A549 (cell line): ENCODE measurements at regions not wholly inside any gene's neighbourhood (a gene's known extent, or its start where the extent isn't known, plus 50 kb on each side); places are given as distances from the start of the nearest gene placed in this dataset.

Experiments used
- ATAC-seq, 2 experiments: fragments of 200-7000 bp in 1 of 2; fragments of >200 bp in 1 of 2; cut with Nextera tagmentation in 1 of 2; cut with Tn5 transposase in 1 of 2; 3 replicates each; pipeline versions ENCODE4 v1.8.0 to v1.9.1; 2018 to 2020; ENCODE audit warnings: mild to moderate bottlenecking in 1 of 2, moderate library complexity in 1 of 2
- CTCF ChIA-PET: fragments of 300-600 bp; sonication (Branson Sonifier 250); formaldehyde crosslinking; extraction: SDS; loops from one replicate; lab custom pipeline; 2021; ENCODE audit warnings: antibody characterized with exemption, inconsistent platforms; lab: Yijun Ruan, JAX
- POLR2A ChIA-PET: fragments of 350-600 bp; formaldehyde crosslinking; extraction: SDS; loops from one replicate; lab custom pipeline; 2021; ENCODE audit warnings: antibody characterized with exemption, inconsistent platforms; lab: Yijun Ruan, JAX
- DNase-seq, 2 experiments: peaks; one replicate each; pipeline versions ENCODE4 v3.0.0 to v3.0.0-alpha.2; 2011 to 2016; ENCODE audit warnings: low read depth in 1 of 2, low spot score in 1 of 2
- FAIRE-seq: peaks from 2 replicates; lab custom pipeline; 2011; peaks lifted over from hg19 to GRCh38; lab: Jason Lieb, UNC
- H3K27ac ChIP-seq, 2 experiments: fragments of >200 bp; sonication (Bioruptor Twin); formaldehyde crosslinking; 3 replicates each; pipeline ENCODE4 v1.5.1; 2016 to 2017
- H3K4me1 ChIP-seq: fragments of >200 bp; sonication (Bioruptor Twin); formaldehyde crosslinking; 3 replicates; pipeline ENCODE4 v1.6.1; 2016
- H3K4me2 ChIP-seq: fragments of >200 bp; sonication (Bioruptor Twin); formaldehyde crosslinking; 3 replicates; pipeline ENCODE4 v1.6.1; 2016
- H3K4me3 ChIP-seq: fragments of >200 bp; sonication (Bioruptor Twin); formaldehyde crosslinking; 3 replicates; pipeline ENCODE4 v1.5.1; 2016
- H3K9me3 ChIP-seq: fragments of >200 bp; sonication (Bioruptor Twin); formaldehyde crosslinking; 3 replicates; pipeline ENCODE4 v1.6.1; 2016
- BHLHE40 ChIP-seq: IDR thresholded peaks from 2 replicates; pipeline ENCODE4 v1.6.1; 2012; ENCODE audit warnings: low read depth, low read length, inconsistent platforms
- CBX2 ChIP-seq: fragments of 200-600 bp; sonication (generic); IDR thresholded peaks from 2 replicates; pipeline ENCODE4 v1.6.1; 2016; ENCODE audit warnings: low read depth, mild to moderate bottlenecking, borderline replicate concordance
- CBX8 ChIP-seq: fragments of 200-600 bp; sonication (generic); IDR thresholded peaks from 2 replicates; pipeline ENCODE4 v1.6.1; 2016
- ESRRA ChIP-seq: fragments of 150-350 bp; IDR thresholded peaks from 2 replicates; pipeline ENCODE4 v1.6.1; 2014; ENCODE audit warnings: mild to moderate bottlenecking, low read length, borderline replicate concordance
- HOXB13 ChIP-seq: fragments of 250-450 bp; sonication (Bioruptor Pico); IDR thresholded peaks from 2 replicates; pipeline ENCODE4 v1.5.0; 2020; ENCODE audit warnings: low read depth, mild to moderate bottlenecking, moderate library complexity
- KDM5A ChIP-seq: fragments of 200-600 bp; sonication (generic); IDR thresholded peaks from 2 replicates; pipeline ENCODE4 v1.6.1; 2016; ENCODE audit warnings: antibody characterized with exemption, mild to moderate bottlenecking
- MAZ ChIP-seq: fragments of 150-350 bp; IDR thresholded peaks from 2 replicates; pipeline ENCODE4 v1.6.1; 2014; ENCODE audit warnings: antibody characterized with exemption, low read depth, low read length, borderline replicate concordance
- NPAS2 ChIP-seq: fragments of 250-450 bp; sonication (Bioruptor Pico); IDR thresholded peaks from 2 replicates; pipeline ENCODE4 v1.8.0; 2022; ENCODE audit warnings: mild to moderate bottlenecking, moderate library complexity, borderline replicate concordance
- POLR2AphosphoS2 ChIP-seq: conservative IDR thresholded peaks from 2 replicates; pipeline ENCODE4 v1.6.1; 2012; ENCODE audit warnings: low read length, improper control_type of control experiment, inconsistent platforms
- RAD21 ChIP-seq, 2 experiments: fragments of >200 bp in 1 of 2; sonication (Bioruptor Twin) in 1 of 2; formaldehyde crosslinking in 1 of 2; IDR thresholded peaks in 1 of 2; conservative IDR thresholded peaks in 1 of 2; 2 replicates in 1 of 2; 3 replicates in 1 of 2; pipeline ENCODE4 v1.6.1; 2012 to 2018; ENCODE audit warnings: inconsistent platforms in 1 of 2
- RARB ChIP-seq: fragments of 250-450 bp; sonication (Bioruptor Pico); IDR thresholded peaks from 2 replicates; pipeline ENCODE4 v1.8.0; 2021; ENCODE audit warnings: mild to moderate bottlenecking, moderate library complexity
- SMC3 ChIP-seq: fragments of >200 bp; sonication (Bioruptor Twin); formaldehyde crosslinking; IDR thresholded peaks from 3 replicates; pipeline ENCODE4 v1.6.1; 2018; ENCODE audit warnings: inconsistent platforms
- SREBF2 ChIP-seq: fragments of 450-650 bp; IDR thresholded peaks from 2 replicates; pipeline ENCODE4 v1.6.1; 2014; ENCODE audit warnings: mild to moderate bottlenecking, moderate library complexity
- ZFP36 ChIP-seq: fragments of 450-650 bp; IDR thresholded peaks from 2 replicates; pipeline ENCODE4 v1.6.1; 2014; ENCODE audit warnings: borderline replicate concordance; ENCODE audit not compliant: partially characterized antibody
- WGBS: methylation state at CpG from one replicate; pipeline ENCODE4 v1.1.6; 2017; ENCODE audit errors: missing lambda C conversion rate; 5-methylcytosine and 5-hydroxymethylcytosine counted together
- TF ChIP-seq, protein P1 (sequence below): fragments of 250-450 bp; sonication (Bioruptor Pico); IDR thresholded peaks from 2 replicates; pipeline ENCODE4 v1.5.0; 2021; ENCODE audit warnings: mild to moderate bottlenecking, moderate library complexity, borderline replicate concordance
- TF ChIP-seq, protein P2 (sequence below): fragments of 250-450 bp; sonication (Bioruptor Pico); IDR thresholded peaks from 2 replicates; pipeline ENCODE4 v1.5.0; 2020; ENCODE audit warnings: low read depth, mild to moderate bottlenecking, moderate library complexity
- TF ChIP-seq, protein P3 (sequence below): IDR thresholded peaks from 2 replicates; pipeline ENCODE4 v1.6.1; 2012; ENCODE audit warnings: low read depth, borderline replicate concordance
- TF ChIP-seq, protein P4 (sequence below): fragments of 450-650 bp; IDR thresholded peaks from 2 replicates; pipeline ENCODE4 v1.6.1; 2014; ENCODE audit warnings: antibody characterized with exemption
- TF ChIP-seq, protein P5 (sequence below): fragments of 150-350 bp; IDR thresholded peaks from 2 replicates; pipeline ENCODE4 v1.6.1; 2014; ENCODE audit warnings: low read depth, mild to moderate bottlenecking, low read length
- TF ChIP-seq, protein P6 (sequence below): IDR thresholded peaks from 2 replicates; pipeline ENCODE4 v1.6.1; 2012

DNA sequence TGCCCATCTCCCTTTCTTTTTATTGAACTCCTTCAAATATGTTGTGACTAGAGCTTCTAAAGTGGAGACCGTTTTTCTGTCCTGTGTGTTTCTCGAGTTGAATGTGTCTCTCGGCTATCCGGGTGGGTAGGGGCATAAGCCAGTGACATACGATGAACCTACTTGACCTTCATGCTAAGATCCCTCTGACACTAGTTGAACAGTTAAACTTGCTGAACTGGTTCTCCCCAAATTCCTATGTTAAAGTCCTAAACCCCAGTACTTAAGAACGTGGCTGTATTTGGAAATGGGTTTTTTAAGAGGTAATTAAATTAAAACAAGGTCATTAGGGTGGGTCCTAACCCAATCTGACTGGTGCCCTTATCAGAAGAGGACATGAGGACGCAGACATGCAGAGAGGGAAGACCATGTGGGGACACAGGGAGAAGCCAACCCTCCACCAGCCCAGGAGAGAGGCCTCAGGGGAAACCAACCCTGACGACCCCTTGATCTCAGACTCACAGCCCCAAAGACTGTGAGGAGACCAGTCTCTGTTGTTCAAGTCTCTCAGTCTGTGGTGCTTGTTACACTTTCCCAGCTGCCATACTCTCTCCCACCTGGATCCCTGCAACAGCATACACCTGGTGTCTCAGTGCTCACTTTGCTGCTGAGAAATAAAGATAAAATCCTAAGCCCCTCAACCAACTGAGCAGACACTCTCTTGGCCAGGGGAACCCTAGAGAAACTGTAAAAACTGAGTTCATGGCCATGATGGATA, 208.4 kb downstream of the MYLK4 start (continued):
- TF ChIP-seq, protein P1, sequence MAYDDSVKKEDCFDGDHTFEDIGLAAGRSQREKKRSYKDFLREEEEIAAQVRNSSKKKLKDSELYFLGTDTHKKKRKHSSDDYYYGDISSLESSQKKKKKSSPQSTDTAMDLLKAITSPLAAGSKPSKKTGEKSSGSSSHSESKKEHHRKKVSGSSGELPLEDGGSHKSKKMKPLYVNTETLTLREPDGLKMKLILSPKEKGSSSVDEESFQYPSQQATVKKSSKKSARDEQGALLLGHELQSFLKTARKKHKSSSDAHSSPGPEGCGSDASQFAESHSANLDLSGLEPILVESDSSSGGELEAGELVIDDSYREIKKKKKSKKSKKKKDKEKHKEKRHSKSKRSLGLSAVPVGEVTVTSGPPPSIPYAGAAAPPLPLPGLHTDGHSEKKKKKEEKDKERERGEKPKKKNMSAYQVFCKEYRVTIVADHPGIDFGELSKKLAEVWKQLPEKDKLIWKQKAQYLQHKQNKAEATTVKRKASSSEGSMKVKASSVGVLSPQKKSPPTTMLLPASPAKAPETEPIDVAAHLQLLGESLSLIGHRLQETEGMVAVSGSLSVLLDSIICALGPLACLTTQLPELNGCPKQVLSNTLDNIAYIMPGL, result no peak
- TF ChIP-seq ZFP36, result no peak
- TF ChIP-seq CBX8, result no peak

DNA sequence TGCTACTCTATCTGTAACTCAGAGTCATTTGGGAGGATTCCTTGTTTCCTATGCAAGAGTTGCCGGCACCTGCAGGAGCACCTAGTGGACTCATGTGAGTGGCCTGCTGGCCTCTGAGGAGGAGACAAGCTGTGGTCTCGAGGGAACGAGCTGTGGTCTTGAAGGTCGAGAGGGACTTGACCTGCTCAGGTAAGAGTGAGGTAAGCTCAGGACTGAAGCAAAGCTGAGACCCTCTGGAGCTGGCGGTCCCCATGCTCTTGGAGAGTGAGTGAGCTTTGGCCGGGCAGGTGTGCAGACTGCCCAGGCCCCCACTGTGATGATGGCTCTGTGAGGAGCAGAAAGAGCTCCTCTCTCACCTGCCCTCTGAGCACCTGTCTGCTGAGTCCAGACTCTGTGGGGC, 214.3 kb downstream of the MYLK4 start:
- DNase-seq, result no peak
- H3K4me2 ChIP-seq, result no peak overlapping the region
- no peaks in the 10 kb centered on the region for H3K4me1 ChIP-seq
- no peaks in the 10 kb centered on the region for H3K9me3 ChIP-seq
- TF ChIP-seq SMC3 (no peak), POLR2AphosphoS2 (no peak), ZFP36 (no peak), HOXB13 (CRISPR knock-in tag) (no peak), MAZ (no peak), CBX2 (no peak), BHLHE40 (no peak), RAD21 (conservative IDR thresholded peaks at IDR 0.05 in 1 of 2, IDR thresholded peaks at IDR 0.05 in 1 of 2) (no peak), SREBF2 (no peak), NPAS2 (CRISPR knock-in tag) (no peak), RARB (CRISPR knock-in tag) (no peak), ESRRA (no peak), KDM5A (no peak)
- TF ChIP-seq, protein P2, sequence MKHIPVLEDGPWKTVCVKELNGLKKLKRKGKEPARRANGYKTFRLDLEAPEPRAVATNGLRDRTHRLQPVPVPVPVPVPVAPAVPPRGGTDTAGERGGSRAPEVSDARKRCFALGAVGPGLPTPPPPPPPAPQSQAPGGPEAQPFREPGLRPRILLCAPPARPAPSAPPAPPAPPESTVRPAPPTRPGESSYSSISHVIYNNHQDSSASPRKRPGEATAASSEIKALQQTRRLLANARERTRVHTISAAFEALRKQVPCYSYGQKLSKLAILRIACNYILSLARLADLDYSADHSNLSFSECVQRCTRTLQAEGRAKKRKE (CRISPR knock-in tag), result no peak
- TF ChIP-seq, protein P3, sequence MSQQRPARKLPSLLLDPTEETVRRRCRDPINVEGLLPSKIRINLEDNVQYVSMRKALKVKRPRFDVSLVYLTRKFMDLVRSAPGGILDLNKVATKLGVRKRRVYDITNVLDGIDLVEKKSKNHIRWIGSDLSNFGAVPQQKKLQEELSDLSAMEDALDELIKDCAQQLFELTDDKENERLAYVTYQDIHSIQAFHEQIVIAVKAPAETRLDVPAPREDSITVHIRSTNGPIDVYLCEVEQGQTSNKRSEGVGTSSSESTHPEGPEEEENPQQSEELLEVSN, result no peak
- TF ChIP-seq, protein P4, sequence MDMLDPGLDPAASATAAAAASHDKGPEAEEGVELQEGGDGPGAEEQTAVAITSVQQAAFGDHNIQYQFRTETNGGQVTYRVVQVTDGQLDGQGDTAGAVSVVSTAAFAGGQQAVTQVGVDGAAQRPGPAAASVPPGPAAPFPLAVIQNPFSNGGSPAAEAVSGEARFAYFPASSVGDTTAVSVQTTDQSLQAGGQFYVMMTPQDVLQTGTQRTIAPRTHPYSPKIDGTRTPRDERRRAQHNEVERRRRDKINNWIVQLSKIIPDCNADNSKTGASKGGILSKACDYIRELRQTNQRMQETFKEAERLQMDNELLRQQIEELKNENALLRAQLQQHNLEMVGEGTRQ, result no peak
- TF ChIP-seq, protein P5, sequence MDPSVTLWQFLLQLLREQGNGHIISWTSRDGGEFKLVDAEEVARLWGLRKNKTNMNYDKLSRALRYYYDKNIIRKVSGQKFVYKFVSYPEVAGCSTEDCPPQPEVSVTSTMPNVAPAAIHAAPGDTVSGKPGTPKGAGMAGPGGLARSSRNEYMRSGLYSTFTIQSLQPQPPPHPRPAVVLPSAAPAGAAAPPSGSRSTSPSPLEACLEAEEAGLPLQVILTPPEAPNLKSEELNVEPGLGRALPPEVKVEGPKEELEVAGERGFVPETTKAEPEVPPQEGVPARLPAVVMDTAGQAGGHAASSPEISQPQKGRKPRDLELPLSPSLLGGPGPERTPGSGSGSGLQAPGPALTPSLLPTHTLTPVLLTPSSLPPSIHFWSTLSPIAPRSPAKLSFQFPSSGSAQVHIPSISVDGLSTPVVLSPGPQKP, result no peak
- WGBS, result 47% methylated on average over 3 of the region's 6 CpGs
- CTCF ChIA-PET, result no interaction called here
- POLR2A ChIA-PET, result no interaction called here
- H3K4me3 ChIP-seq, result no peak overlapping the region
- no peak for ATAC-seq
- no peak for FAIRE-seq
- H3K27ac ChIP-seq, result no peak overlapping the region

DNA sequence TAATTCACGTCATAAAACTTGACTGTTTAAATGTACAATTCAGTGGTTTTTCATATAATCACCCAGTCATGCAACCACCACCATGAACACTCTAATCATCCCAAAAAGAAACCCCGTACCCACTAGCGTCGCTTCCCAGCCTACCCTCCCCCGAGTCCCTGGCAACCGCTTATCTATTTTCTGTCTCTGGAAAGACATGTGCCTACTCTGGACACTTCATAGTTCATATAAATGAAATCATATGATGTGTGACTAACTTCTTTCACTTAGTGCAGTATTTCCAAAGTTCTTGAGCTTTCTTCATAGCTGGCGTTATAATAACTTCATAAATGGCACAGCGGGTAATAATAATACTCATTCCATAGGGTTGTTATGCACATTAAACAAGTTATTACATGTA, 215.2 kb downstream of the MYLK4 start:
- FAIRE-seq, result no peak
- H3K4me1 ChIP-seq, result no peaks in the 10 kb centered on the region
- ChIA-PET CTCF (no interaction called here), POLR2A (no interaction called here)
- WGBS, result 69% methylated on average over 8 of the region's 8 CpGs
- ATAC-seq, result no peak
- no peaks in the 10 kb centered on the region for H3K9me3 ChIP-seq
- TF ChIP-seq, protein P6, sequence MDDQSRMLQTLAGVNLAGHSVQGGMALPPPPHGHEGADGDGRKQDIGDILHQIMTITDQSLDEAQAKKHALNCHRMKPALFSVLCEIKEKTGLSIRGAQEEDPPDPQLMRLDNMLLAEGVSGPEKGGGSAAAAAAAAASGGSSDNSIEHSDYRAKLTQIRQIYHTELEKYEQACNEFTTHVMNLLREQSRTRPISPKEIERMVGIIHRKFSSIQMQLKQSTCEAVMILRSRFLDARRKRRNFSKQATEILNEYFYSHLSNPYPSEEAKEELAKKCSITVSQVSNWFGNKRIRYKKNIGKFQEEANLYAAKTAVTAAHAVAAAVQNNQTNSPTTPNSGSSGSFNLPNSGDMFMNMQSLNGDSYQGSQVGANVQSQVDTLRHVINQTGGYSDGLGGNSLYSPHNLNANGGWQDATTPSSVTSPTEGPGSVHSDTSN, result no peak
- no peak overlapping the region for H3K4me2 ChIP-seq
- H3K4me3 ChIP-seq, result no peak overlapping the region
- no peak overlapping the region for H3K27ac ChIP-seq
- DNase-seq, result no peak
